WTC11 (cell line): ENCODE measurements at regions not wholly inside any gene's neighbourhood (a gene's known extent, or its start where the extent isn't known, plus 50 kb on each side); places are given as distances from the start of the nearest gene placed in this dataset.

Source experiments
- ATAC-seq: fragments of 200-7000 bp; cut with Tn5 transposase; 2 replicates; pipeline ENCODE4 v1.10.0; 2021; ENCODE audit warnings: mild to moderate bottlenecking, moderate library complexity
- CTCF ChIA-PET: fragments of 300-600 bp; sonication (Branson Sonifier 250); formaldehyde crosslinking; loops from one replicate; lab custom pipeline; 2021; ENCODE audit warnings: antibody characterized with exemption; lab: Charles Lee
- POLR2A ChIA-PET: fragments of 350-600 bp; sonication (Branson Sonifier 250); formaldehyde crosslinking; loops from one replicate; lab custom pipeline; 2021; ENCODE audit warnings: antibody characterized with exemption; lab: Charles Lee
- DNase-seq: peaks from one replicate; pipeline ENCODE4 v3.0.0; 2021; ENCODE audit warnings: low spot score
- H3K27ac Mint-ChIP-seq: 2 replicates; pipeline ENCODE4 v1.8.0; 2021; ENCODE audit warnings: mixed read lengths
- H3K27me3 Mint-ChIP-seq: 2 replicates; pipeline ENCODE4 v1.8.0; 2021; ENCODE audit warnings: low read depth, mild to moderate bottlenecking, moderate library complexity, mixed read lengths
- H3K36me3 Mint-ChIP-seq: 2 replicates; pipeline ENCODE4 v1.8.0; 2021; ENCODE audit warnings: mixed read lengths
- H3K4me1 Mint-ChIP-seq: 2 replicates; pipeline ENCODE4 v1.8.0; 2022; ENCODE audit warnings: mixed read lengths
- H3K4me3 Mint-ChIP-seq: 2 replicates; pipeline ENCODE4 v1.8.0; 2021; ENCODE audit warnings: mild to moderate bottlenecking, moderate library complexity, mixed read lengths
- H3K9me3 Mint-ChIP-seq: 2 replicates; pipeline ENCODE4 v1.8.0; 2021; ENCODE audit warnings: mixed read lengths
- AFF4 ChIP-seq: sonication (generic); formaldehyde crosslinking; IDR thresholded peaks from 2 replicates; pipeline ENCODE4 v1.8.1; 2023; ENCODE audit warnings: mild to moderate bottlenecking, missing genetic modification reagents, borderline replicate concordance
- ATF6 ChIP-seq: sonication (generic); formaldehyde crosslinking; IDR thresholded peaks from 2 replicates; pipeline ENCODE4 v1.8.1; 2023; ENCODE audit warnings: mild to moderate bottlenecking, missing genetic modification reagents
- EMX1 ChIP-seq: fragments of 250-450 bp; sonication (Bioruptor Pico); IDR thresholded peaks from 2 replicates; pipeline ENCODE4 v1.8.0; 2021; ENCODE audit warnings: mild to moderate bottlenecking
- GABPB1 ChIP-seq: sonication (generic); formaldehyde crosslinking; IDR thresholded peaks from 2 replicates; pipeline ENCODE4 v1.8.1; 2023; ENCODE audit warnings: mild to moderate bottlenecking, missing genetic modification reagents
- IRF2 ChIP-seq: sonication (generic); formaldehyde crosslinking; IDR thresholded peaks from 2 replicates; pipeline ENCODE4 v1.8.0; 2022; ENCODE audit warnings: low read depth, missing genetic modification reagents, borderline replicate concordance
- JUN ChIP-seq: sonication (generic); formaldehyde crosslinking; IDR thresholded peaks from 2 replicates; pipeline ENCODE4 v1.8.0; 2023; ENCODE audit warnings: mild to moderate bottlenecking, missing genetic modification reagents
- KAT7 ChIP-seq: sonication (generic); formaldehyde crosslinking; IDR thresholded peaks from 2 replicates; pipeline ENCODE4 v1.8.1; 2023; ENCODE audit warnings: missing genetic modification reagents, mild to moderate bottlenecking, borderline replicate concordance
- MLX ChIP-seq: sonication (generic); formaldehyde crosslinking; IDR thresholded peaks from 2 replicates; pipeline ENCODE4 v1.8.1; 2023; ENCODE audit warnings: mild to moderate bottlenecking, missing genetic modification reagents, moderate library complexity
- PRDM15 ChIP-seq: sonication (generic); formaldehyde crosslinking; IDR thresholded peaks from 2 replicates; pipeline ENCODE4 v1.8.0; 2022; ENCODE audit warnings: missing genetic modification reagents
- PRRX2 ChIP-seq: fragments of 250-450 bp; sonication (Bioruptor Pico); IDR thresholded peaks from 2 replicates; pipeline ENCODE4 v1.8.0; 2021; ENCODE audit warnings: mild to moderate bottlenecking
- SMAD3 ChIP-seq: sonication (generic); formaldehyde crosslinking; IDR thresholded peaks from 2 replicates; pipeline ENCODE4 v1.8.0; 2022; ENCODE audit warnings: missing genetic modification reagents, mild to moderate bottlenecking, borderline replicate concordance
- SOX15 ChIP-seq: fragments of 250-450 bp; sonication (Bioruptor Pico); IDR thresholded peaks from 2 replicates; pipeline ENCODE4 v1.9.0; 2021; ENCODE audit warnings: mild to moderate bottlenecking
- SP1 ChIP-seq: sonication (generic); formaldehyde crosslinking; conservative IDR thresholded peaks from 2 replicates; pipeline ENCODE4 v1.8.1; 2022; ENCODE audit warnings: missing genetic modification reagents
- TCF7 ChIP-seq: sonication (generic); formaldehyde crosslinking; IDR thresholded peaks from 2 replicates; pipeline ENCODE4 v1.8.0; 2022; ENCODE audit warnings: mild to moderate bottlenecking, low read depth, missing genetic modification reagents, moderate library complexity
- ZBTB21 ChIP-seq: sonication (generic); formaldehyde crosslinking; IDR thresholded peaks from 2 replicates; pipeline ENCODE4 v1.8.1; 2023; ENCODE audit warnings: mild to moderate bottlenecking, missing genetic modification reagents, borderline replicate concordance
- ZMAT4 ChIP-seq: fragments of 250-450 bp; sonication (Bioruptor Pico); IDR thresholded peaks from 2 replicates; pipeline ENCODE4 v1.9.0; 2021; ENCODE audit warnings: mild to moderate bottlenecking
- ZNF138 ChIP-seq: sonication (generic); formaldehyde crosslinking; conservative IDR thresholded peaks from 2 replicates; pipeline ENCODE4 v1.8.1; 2022; ENCODE audit warnings: mild to moderate bottlenecking, moderate library complexity, missing genetic modification reagents
- ZNF232 ChIP-seq: sonication (generic); formaldehyde crosslinking; IDR thresholded peaks from 2 replicates; pipeline ENCODE4 v1.8.0; 2022; ENCODE audit warnings: mild to moderate bottlenecking, missing genetic modification reagents
- ZNF512 ChIP-seq: sonication (generic); formaldehyde crosslinking; IDR thresholded peaks from 2 replicates; pipeline ENCODE4 v1.8.1; 2022; ENCODE audit warnings: missing genetic modification reagents, borderline replicate concordance

- ChIA-PET POLR2A (no interaction called here), CTCF (interaction anchor here (1.5 kb wide), 1 partner anchor 49 kb away, joined by 4 read pairs; no protein-coding TSS in a partner anchor)
- no peak overlapping the region for H3K4me3 Mint-ChIP-seq
- H3K27ac Mint-ChIP-seq: no peak overlapping the region
- no peaks in the 10 kb centered on the region for H3K4me1 Mint-ChIP-seq
- no peaks in the 10 kb centered on the region for H3K27me3 Mint-ChIP-seq
- TF ChIP-seq ZNF232 (CRISPR knock-in tag): no peak
- no peak for TF ChIP-seq SP1 (CRISPR knock-in tag)
- TF ChIP-seq GABPB1 (CRISPR knock-in tag): no peak
- TF ChIP-seq TCF7 (CRISPR knock-in tag): no peak
- no peak for TF ChIP-seq SMAD3 (CRISPR knock-in tag)
- DNase-seq (no peak), ATAC-seq (no peak)
- H3K36me3 Mint-ChIP-seq: no peaks in the 10 kb centered on the region
- H3K9me3 Mint-ChIP-seq: no peaks in the 10 kb centered on the region
Observed at GRCh38 chr3:99548674-99549073, 89.7 kb upstream of the COL8A1 start.

GRCh38 chr3:99545941-99546580, 92.3 kb upstream of the COL8A1 start:
- Mint-ChIP-seq H3K4me1 (peaks cover 9% of the 10 kb centered on the region), H3K27me3 (no peaks in the 10 kb centered on the region), H3K27ac (no peak overlapping the region), H3K9me3 (no peaks in the 10 kb centered on the region), H3K36me3 (no peaks in the 10 kb centered on the region), H3K4me3 (no peak overlapping the region)
- POLR2A ChIA-PET: no interaction called here
- DNase-seq: no peak
- TF ChIP-seq ZNF138 (CRISPR knock-in tag): no peak
- no peak for TF ChIP-seq KAT7 (CRISPR knock-in tag)
- no peak for TF ChIP-seq ZBTB21 (CRISPR knock-in tag)
- CTCF ChIA-PET: no interaction called here
- ATAC-seq: no peak

- no peak for ATAC-seq
- POLR2A ChIA-PET: no interaction called here
- no peak for TF ChIP-seq ZNF512
- no peak for TF ChIP-seq EMX1 (CRISPR knock-in tag)
- TF ChIP-seq JUN (CRISPR knock-in tag): no peak
- TF ChIP-seq ATF6 (CRISPR knock-in tag): no peak
- no peak for TF ChIP-seq PRRX2
- no peak for TF ChIP-seq IRF2 (CRISPR knock-in tag)
- no peak for TF ChIP-seq SOX15 (CRISPR knock-in tag)
- no peak for TF ChIP-seq AFF4 (CRISPR knock-in tag)
- no peak for TF ChIP-seq PRDM15 (CRISPR knock-in tag)
- TF ChIP-seq KAT7 (CRISPR knock-in tag): no peak
- no peak for TF ChIP-seq MLX (CRISPR knock-in tag)
- no peak for TF ChIP-seq ZMAT4
Observed at GRCh38 chr3:99544786-99545281, 93.6 kb upstream of the COL8A1 start.

More at GRCh38 chr3:99544786-99545281, 93.6 kb upstream of the COL8A1 start:
- CTCF ChIA-PET: no interaction called here
- Mint-ChIP-seq H3K27me3 (no peaks in the 10 kb centered on the region), H3K9me3 (peaks cover 5% of the 10 kb centered on the region), H3K4me1 (peaks cover 12% of the 10 kb centered on the region), H3K27ac (no peak overlapping the region), H3K4me3 (no peak overlapping the region), H3K36me3 (no peaks in the 10 kb centered on the region)
- DNase-seq: no peak
